ENCODE measurements at regions not wholly inside any gene's neighbourhood (a gene's known extent, or its start where the extent isn't known, plus 50 kb on each side); places are given as distances from the start of the nearest gene placed in this dataset.

DNA sequence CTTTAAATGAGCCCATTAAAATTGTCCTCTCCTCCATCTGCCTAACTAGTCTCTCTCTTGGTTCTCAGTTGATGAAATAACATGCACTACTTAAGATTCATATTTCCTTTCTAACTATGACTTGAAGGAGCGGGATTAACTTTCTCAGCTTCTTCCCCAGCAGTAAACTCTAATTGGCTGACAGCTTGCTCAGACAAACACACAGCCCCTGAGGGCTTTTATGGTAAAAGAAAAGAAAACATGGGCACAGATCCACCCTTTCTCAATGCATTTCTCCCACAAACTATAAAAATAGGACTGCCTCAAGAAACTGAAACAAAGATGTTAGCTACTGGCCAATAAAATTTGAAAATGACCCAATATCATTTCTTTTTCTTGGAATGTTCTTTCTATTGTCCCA lies 703.1 kb downstream of the ADGRL2 start:
- Histone ChIP-seq H3K4me1 (no peaks in the 10 kb centered on the region), H3K36me3 (no peaks in the 10 kb centered on the region), H3K9me3 (no peaks in the 10 kb centered on the region), H3K27ac (no peak overlapping the region), H3K27me3 (no peaks in the 10 kb centered on the region), H3K4me3 (no peak overlapping the region)
- no peak for DNase-seq (ENCODE audit: low spot score in 2 of 2)
- intact Hi-C loops (cut with DNase I; ENCODE audit: low total_unique reads) = no loop called here
- TF ChIP-seq POLR2A (IDR thresholded peaks at IDR 0.05) = no peak
- no peak for TF ChIP-seq POLR2AphosphoS5 (IDR thresholded peaks at IDR 0.05)
- TF ChIP-seq, protein P1, sequence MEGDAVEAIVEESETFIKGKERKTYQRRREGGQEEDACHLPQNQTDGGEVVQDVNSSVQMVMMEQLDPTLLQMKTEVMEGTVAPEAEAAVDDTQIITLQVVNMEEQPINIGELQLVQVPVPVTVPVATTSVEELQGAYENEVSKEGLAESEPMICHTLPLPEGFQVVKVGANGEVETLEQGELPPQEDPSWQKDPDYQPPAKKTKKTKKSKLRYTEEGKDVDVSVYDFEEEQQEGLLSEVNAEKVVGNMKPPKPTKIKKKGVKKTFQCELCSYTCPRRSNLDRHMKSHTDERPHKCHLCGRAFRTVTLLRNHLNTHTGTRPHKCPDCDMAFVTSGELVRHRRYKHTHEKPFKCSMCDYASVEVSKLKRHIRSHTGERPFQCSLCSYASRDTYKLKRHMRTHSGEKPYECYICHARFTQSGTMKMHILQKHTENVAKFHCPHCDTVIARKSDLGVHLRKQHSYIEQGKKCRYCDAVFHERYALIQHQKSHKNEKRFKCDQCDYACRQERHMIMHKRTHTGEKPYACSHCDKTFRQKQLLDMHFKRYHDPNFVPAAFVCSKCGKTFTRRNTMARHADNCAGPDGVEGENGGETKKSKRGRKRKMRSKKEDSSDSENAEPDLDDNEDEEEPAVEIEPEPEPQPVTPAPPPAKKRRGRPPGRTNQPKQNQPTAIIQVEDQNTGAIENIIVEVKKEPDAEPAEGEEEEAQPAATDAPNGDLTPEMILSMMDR (IDR thresholded peaks at IDR 0.05) = no peak

DNA sequence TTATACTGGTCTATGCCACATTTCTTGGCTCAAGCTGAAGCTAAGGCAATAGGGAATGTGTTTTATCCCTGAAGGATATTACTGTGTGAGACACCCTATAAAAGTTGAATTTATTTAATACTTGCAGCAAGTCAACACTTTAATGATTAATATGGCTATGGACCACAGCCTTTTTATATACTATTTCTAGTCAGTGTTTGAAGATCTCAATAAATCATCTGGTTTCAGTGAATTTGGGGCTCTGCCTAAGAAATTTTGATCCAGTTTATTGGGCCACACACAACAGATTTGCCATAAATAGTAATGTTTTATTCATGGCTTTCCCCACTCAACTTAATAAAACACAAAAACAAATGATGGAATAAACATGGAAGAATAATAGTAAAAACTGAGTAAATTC lies 698.3 kb downstream of the ADGRL2 start:
- intact Hi-C loops (cut with DNase I; ENCODE audit: low total_unique reads) = no loop called here
- Histone ChIP-seq H3K4me1 (no peaks in the 10 kb centered on the region), H3K36me3 (no peaks in the 10 kb centered on the region), H3K4me3 (no peak overlapping the region), H3K27me3 (no peaks in the 10 kb centered on the region), H3K9me3 (peaks cover 6 to 17% of the 10 kb centered on the region in 2 donors), H3K27ac (no peak overlapping the region)
- no peak for DNase-seq (ENCODE audit: low spot score in 2 of 2)
- TF ChIP-seq POLR2AphosphoS5 (IDR thresholded peaks at IDR 0.05) (no peak), POLR2A (IDR thresholded peaks at IDR 0.05) (no peak)
- TF ChIP-seq, protein P1 (IDR thresholded peaks at IDR 0.05) = no peak

DNA sequence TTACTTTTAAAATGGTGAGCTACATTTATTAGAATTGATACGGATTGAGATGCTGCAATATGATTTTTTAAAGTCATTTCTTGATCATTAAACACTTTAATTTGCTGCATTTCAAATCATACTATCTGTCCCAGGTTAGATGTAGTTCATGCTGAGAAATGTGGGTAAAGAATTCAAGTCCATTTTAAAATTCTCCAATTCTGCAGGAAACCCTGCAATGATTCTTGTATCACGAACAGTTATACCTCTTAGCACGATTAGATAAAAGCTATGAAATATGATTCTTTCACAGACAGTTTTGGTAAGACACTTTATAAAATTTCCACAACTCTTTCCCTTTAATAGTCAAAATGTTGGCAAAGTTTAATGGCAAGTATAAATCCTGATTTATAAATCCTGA lies 693.4 kb downstream of the ADGRL2 start:
- H3K4me1 ChIP-seq = no peaks in the 10 kb centered on the region
- DNase-seq (ENCODE audit: low spot score in 2 of 2) = no peak
- TF ChIP-seq POLR2AphosphoS5 (IDR thresholded peaks at IDR 0.05) = no peak
- TF ChIP-seq, protein P1 (IDR thresholded peaks at IDR 0.05) = no peak
- TF ChIP-seq POLR2A (IDR thresholded peaks at IDR 0.05) = no peak
- H3K36me3 ChIP-seq = no peaks in the 10 kb centered on the region
- H3K9me3 ChIP-seq = peaks cover 6 to 17% of the 10 kb centered on the region in 2 donors
- no peak overlapping the region for H3K4me3 ChIP-seq
- intact Hi-C loops (cut with DNase I; ENCODE audit: low total_unique reads) = no loop called here
- no peaks in the 10 kb centered on the region for H3K27me3 ChIP-seq
- no peak overlapping the region for H3K27ac ChIP-seq

DNA sequence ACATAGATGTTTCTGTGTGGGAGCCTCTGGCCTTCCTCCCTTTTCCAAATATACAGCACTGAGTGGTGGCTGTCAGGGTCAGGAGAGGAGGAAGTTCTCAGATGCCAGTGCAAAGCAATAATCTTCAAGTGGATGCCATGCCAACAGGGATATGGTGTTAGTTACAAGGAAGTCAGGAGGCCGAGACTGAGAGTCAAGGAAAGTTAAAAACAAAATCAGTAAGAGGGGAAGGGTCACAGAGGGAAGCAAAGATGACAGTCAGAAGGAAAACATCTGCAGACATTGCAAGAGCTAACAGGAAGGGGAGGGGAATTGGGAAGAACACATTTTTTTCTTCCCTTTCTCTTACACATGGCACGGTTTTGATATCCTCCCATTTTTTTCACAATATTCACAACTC lies 691.4 kb downstream of the ADGRL2 start:
- TF ChIP-seq POLR2A (IDR thresholded peaks at IDR 0.05) (no peak), POLR2AphosphoS5 (IDR thresholded peaks at IDR 0.05) (no peak)
- TF ChIP-seq, protein P1 (IDR thresholded peaks at IDR 0.05) = no peak
- Histone ChIP-seq H3K4me1 (no peaks in the 10 kb centered on the region), H3K27me3 (no peaks in the 10 kb centered on the region), H3K36me3 (no peaks in the 10 kb centered on the region), H3K4me3 (no peak overlapping the region), H3K27ac (no peak overlapping the region), H3K9me3 (peaks cover 6 to 17% of the 10 kb centered on the region in 2 donors)
- intact Hi-C loops (cut with DNase I; ENCODE audit: low total_unique reads) = no loop called here
- no peak for DNase-seq (ENCODE audit: low spot score in 2 of 2)

DNA sequence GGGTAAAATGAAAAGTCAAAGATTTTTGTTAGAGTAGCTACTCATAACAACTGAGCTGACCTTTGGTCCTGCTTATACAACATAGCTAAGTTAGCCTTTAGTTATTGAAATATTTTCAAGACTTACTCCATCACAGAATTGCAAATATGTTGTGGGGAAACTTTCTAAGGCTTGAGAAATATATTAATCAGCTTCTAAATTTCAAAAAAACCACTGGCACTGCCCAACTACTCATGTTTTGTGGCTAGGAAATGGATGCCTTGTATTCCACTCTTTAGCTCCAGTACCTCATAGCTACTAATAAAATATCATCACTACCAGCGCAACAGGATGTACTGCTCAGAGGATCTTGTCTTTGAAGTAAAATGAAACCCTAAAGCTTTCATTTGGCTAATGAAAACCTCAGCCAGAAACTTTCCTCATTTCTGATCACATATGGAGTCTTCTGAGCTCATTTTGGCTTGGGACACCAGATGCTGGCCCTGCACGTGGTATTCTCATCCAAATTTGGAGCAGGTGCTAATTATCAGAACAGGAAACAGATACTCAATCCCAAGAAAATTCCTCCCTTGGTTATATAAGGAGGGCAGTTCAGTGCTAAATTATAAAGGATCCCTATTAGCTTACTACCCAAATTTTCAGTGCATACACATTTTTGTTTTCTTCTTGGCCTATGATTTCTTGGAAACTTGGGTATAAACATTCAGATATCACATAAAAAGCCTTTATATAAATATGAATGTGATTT lies 690.7 kb downstream of the ADGRL2 start:
- no peak for DNase-seq (ENCODE audit: low spot score in 2 of 2)
- Histone ChIP-seq H3K4me3 (no peak overlapping the region), H3K9me3 (peaks cover 3 to 16% of the 10 kb centered on the region in 2 donors), H3K36me3 (no peaks in the 10 kb centered on the region), H3K4me1 (no peaks in the 10 kb centered on the region), H3K27me3 (no peaks in the 10 kb centered on the region), H3K27ac (peak overlapping the region; percentile 3 to 4)
- intact Hi-C loops (cut with DNase I; ENCODE audit: low total_unique reads) = no loop called here
- TF ChIP-seq POLR2AphosphoS5 (IDR thresholded peaks at IDR 0.05) (no peak), POLR2A (IDR thresholded peaks at IDR 0.05) (no peak)
- TF ChIP-seq, protein P1 (IDR thresholded peaks at IDR 0.05) = no peak
